Right renal pelvis (tissue), 4 donors: ENCODE measurements at regions not wholly inside any gene's neighbourhood (a gene's known extent, or its start where the extent isn't known, plus 50 kb on each side); places are given as distances from the start of the nearest gene placed in this dataset.

ENCODE experiments used
- DNase-seq, 4 donors: peaks; one replicate each; pipeline ENCODE4 v3.0.0-alpha.2; 2013; ENCODE audit warnings: low read depth in 4 of 4, low spot score in 3 of 4, missing footprints in 1 of 4

GRCh38 chr6:91534614-91535013 is 947.7 kb upstream of the MAP3K7 start:
- no peak for DNase-seq

DNA sequence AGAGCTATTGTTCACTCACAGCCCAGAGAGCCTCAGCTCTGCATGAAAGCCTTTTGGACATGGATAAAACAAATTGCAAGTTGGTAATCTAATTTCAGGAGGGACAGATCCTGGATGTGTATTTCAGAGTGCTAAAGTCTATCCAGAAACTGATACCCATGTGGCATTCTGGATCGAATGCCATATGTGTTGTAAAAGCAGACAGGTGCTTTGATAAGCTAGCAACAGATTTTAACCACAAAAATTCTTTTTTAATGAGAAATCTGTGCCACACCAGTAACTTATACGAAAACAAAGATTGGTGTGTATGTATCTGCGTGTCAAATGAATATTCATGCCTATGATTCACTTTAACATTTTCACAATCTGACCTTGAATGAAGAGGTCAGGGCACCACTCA is 936.6 kb upstream of the MAP3K7 start:
- DNase-seq: no peak

DNA sequence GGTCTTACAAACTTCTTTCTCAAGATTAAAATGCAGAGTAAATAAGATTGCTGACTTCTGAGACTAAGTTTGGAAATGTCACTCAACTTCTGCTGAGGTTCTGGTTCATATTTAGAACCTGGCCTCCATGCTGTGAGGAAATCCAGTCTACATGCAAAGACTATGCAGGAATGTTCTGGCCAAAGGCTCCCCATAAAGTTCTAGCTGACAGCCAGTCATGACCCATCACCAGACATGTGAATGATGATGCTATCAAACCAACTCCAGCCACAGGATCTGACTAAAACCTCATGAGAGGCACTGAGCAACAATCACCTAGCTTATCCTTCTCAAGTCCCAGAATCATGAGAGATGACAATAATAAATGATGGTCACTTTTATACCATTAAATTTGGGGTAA is 935.1 kb upstream of the MAP3K7 start:
- DNase-seq: no peak

DNA sequence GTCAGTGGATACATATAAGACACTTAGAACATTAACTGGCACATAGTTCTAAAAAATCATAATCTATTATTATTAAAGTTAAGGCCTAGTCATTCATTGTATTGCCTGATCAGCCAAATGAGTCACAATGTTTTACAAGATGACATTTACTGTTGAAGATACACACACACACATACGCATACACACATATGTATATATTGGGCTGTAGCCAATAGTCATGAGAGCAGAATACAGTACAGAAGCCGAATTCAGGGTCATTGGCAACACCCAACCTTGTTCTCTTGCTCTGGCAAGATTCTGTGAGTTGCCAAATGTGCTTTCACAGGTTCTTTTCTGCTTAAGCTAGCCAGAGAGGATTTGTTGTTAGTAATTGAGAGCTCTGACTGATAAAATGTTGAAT is 922.8 kb upstream of the MAP3K7 start:
- DNase-seq: no peak

DNA sequence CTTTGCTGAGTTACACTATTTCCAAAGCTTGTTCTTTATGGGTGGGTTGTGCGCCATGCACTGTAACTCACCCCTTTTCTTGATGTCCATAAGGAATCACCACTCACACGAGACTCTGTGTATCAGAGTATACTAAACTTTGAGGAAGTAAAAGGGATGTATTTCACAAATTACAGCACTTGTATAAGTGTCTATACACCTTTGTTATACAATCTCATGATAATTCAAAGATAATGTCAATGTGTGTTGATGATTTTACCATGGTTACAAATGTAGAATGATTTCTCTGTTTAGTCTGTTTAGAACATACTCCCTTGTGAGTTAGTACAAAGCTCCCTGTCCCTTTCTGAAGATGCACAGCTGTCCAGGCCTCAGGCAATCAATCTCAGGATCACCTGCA is 922.2 kb upstream of the MAP3K7 start:
- DNase-seq: no peak

DNA sequence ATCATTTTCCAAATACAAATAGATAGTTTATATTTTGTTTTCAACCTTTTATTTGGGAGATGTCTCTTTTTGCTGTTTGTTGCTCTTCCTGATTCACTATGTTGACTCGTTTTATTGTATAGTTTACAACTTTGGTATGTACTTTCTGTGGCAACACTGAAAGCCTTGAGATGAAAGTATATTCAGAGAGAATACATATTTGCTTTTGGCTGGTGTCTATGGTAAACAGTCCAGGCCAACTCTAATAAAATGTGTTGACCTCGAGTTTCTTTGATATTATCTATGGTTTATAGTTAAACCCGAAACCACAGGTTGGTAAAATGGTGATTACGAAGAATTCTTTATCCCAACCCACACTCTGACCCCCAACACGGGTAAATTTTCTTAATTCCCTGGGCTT is 919.6 kb upstream of the MAP3K7 start:
- no peak for DNase-seq

DNA sequence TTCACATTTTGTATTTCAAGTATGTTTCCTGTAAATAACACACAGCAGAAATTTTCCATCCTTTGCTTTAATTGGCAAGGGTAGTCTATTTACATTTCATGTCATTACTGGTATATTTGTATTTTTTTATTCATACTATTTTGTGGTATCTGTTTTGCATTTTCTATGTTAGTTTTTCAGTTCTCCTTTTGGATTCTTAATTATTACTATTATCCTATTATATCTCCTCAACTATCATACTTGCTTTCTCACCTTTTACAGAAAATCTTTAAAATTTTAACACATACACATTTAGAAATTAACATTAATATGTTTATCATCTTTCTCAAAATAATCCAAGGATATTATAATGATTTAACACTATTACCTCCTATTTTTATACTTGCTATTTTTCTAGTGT is 918.3 kb upstream of the MAP3K7 start:
- DNase-seq: no peak

DNA sequence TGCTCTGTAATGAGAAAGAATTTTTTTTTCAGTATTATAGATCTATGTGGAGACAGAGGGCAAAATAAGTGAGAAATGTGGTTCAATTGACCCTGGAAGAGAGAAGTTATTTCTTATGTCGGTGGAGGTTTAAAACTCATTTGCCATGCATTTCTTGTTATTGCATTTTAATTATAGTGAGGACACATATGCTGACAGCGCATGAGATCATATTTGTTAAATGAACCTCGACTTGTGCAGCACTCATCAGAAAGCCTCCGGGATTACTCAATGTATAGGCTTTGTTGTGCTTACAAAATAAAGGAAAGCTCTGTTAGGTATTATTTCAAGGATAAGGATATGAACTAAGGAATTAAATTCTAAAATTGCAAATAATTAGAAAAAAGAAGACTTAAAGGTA is 915.1 kb upstream of the MAP3K7 start:
- no peak for DNase-seq

DNA sequence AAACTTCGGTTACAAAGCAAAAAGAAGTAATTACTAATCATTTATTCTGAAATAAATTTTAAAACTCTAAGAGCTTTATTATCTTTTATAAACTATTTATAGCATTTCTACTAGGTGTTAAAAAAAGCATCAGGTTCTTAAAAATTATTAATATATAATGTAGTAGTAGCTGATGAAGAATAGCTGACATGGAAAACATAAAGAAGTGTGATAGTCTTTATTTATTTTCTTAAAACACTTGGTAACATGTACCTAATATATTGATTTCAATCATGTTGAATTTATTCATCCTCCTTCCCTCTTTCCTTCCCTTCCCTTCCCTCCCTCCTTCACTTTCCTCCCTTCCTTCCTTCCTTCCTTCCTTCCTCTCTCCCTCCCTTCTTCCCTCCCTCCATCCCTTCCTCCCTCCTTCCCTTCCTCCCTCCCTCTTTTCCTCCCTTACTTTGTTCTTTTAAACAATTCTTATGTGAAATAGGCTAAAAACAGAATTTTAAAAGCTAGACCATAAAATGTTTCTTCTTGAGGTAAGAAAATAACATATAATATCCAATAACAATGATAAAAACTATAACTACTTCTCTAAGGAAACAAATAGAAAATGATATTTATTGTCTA is 913.9 kb upstream of the MAP3K7 start:
- no peak for DNase-seq

- no peak for DNase-seq
Measured at GRCh38 chr6:91498576-91498975, 911.7 kb upstream of the MAP3K7 start.

DNA sequence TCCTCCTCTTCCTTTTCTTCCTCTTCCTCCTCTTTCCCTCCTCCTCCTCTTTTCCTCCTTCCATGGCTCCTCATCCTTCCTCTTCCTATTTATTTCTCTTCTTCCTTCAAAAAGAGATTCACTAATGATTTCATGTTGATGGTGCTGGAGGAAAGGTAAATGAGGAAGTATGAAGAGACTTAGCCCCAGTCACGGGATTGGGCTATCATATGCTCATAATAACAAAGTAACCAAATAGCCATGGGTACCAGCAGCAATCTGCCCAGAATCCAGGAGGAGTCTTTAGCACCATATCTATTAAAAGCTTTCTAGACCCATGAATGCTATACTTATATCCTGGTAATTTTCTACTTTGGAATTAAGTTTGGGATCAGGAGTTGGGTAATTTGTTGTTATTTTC is 910.9 kb upstream of the MAP3K7 start:
- DNase-seq: no peak

GRCh38 chr6:91490671-91491301 is 903.9 kb upstream of the MAP3K7 start:
- no peak for DNase-seq

- DNase-seq: no peak
Measured at GRCh38 chr6:91487696-91488392, 901.0 kb upstream of the MAP3K7 start.

- no peak for DNase-seq
Measured at GRCh38 chr6:91486200-91486599, 899.3 kb upstream of the MAP3K7 start.

GRCh38 chr6:91485047-91485446 is 898.2 kb upstream of the MAP3K7 start:
- no peak for DNase-seq

DNA sequence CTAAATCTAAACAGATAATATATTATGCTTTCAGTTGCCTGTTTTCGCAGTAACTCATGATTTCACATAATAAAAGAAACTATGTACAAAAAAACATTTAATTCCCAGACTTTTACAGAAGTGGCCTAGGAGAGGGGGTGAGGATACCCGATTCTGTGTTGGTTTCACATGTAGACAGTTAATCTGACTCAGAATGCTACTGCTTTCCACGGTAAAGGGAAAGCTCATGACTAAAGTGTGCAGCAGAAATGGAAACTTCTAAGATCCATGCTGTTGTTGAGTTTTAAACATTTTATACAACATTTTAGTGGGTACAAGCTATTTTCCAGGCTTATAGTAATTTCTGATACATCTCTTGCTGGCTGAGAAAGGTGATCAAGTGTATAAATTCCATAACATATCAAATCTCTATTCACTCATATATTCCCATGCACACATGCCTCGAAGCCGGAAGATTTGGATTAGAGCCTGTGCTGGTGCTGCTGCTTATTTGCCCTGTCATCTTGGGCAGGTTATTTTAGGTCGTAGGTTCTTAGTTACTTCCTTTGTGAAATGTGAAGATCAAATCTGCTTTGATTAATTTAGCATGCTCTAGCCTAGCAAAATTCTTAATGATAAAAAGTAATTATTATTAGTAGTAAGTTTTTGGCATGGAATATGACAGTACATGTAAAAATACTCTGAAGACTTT is 896.7 kb upstream of the MAP3K7 start:
- no peak for DNase-seq

- no peak for DNase-seq
Measured at GRCh38 chr6:91482498-91482897, 895.6 kb upstream of the MAP3K7 start.

DNA sequence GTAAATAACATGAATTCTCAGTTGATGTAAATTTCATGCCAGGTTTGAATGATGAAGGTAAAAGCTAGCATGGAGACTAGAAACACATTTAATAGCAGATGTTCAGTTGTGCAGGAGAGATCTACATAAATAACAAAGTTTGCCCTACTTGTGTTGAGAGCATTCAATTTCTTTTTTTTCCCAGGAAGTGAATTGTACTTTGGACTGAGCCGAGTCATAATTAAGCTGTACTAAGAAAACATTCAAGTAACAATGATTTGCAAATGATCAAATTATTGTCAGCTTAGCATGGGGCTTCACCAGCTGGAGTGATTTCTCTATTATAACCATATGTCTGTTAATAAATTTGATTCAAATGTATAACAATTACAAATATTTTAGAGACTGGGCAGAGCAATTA is 893.5 kb upstream of the MAP3K7 start:
- DNase-seq: no peak

DNA sequence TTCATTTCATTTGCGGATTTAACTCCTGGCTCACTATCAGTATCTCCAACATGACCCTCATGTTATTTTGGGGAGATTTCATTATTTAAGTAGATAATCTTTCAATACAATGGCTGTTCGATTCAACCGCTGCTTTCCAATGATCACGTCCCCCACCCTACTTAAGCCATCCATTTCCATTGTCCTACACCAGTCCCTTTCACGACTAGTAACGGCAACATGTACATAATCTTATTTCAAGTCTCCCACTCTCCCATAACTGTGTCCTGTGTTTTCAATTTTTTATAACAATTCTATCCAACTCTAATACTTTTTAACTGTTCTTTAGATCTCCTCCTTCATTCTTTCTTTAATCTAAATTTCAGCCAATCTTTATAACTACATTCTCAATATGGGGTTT is 890.8 kb upstream of the MAP3K7 start:
- no peak for DNase-seq

GRCh38 chr6:91476000-91476399 is 889.1 kb upstream of the MAP3K7 start:
- DNase-seq: no peak

DNA sequence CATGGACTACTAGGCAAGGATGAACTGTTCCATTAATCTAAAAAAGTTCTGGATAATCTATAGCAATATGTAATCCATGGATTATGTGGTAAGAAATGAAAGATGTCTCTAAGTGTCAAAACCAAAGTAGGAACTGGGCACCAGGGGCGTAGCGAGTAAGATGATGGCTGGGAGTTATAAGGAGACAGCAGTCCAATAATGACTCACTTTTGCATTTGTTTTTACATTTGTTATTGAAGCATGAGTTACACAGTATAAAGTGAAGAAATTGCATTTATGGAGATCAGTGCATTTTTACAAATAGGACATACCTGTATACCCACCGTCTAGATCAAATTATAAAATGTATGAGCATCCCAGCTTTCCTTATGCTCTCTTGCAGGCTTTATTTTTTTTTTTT is 878.5 kb upstream of the MAP3K7 start:
- DNase-seq: no peak

GRCh38 chr6:91464718-91465117 is 877.8 kb upstream of the MAP3K7 start:
- no peak for DNase-seq
